Tibial artery (tissue), 4 donors: ENCODE measurements at regions not wholly inside any gene's neighbourhood (a gene's known extent, or its start where the extent isn't known, plus 50 kb on each side); places are given as distances from the start of the nearest gene placed in this dataset.

Experiments
- DNase-seq, 2 donors: peaks; one replicate each; pipeline ENCODE4 v3.0.0-alpha.2; 2019
- H3K27ac ChIP-seq, 2 donors: fragments of 200-600 bp; sonication (generic) in 1 of 2; 1 replicate in 1 of 2; 2 replicates in 1 of 2; pipeline ENCODE4 v1.5.1; 2018 to 2019; ENCODE audit warnings: mild to moderate bottlenecking in 1 of 2
- H3K27me3 ChIP-seq, 2 donors: fragments of 200-600 bp; sonication (generic) in 1 of 2; one replicate each; pipeline versions ENCODE4 v1.5.1 to v1.6.0; 2016 to 2019
- H3K36me3 ChIP-seq, 3 donors: fragments of 200-600 bp; sonication (generic) in 2 of 3; one replicate each; pipeline ENCODE4 v1.5.1; 2016 to 2019; ENCODE audit warnings: mild to moderate bottlenecking in 2 of 3
- H3K4me1 ChIP-seq, 4 donors: fragments of 200-600 bp; sonication (generic) in 2 of 4; 1 replicate in 3 of 4; 2 replicates in 1 of 4; pipeline ENCODE4 v1.5.1; 2016 to 2019
- H3K4me3 ChIP-seq, 2 donors: fragments of 200-600 bp; sonication (generic) in 1 of 2; 1 replicate in 1 of 2; 2 replicates in 1 of 2; pipeline ENCODE4 v1.5.1; 2018 to 2019; ENCODE audit warnings: mild to moderate bottlenecking in 2 of 2
- H3K9me3 ChIP-seq, 3 donors: fragments of 200-600 bp; sonication (generic) in 1 of 3; one replicate each; pipeline ENCODE4 v1.5.1; 2016 to 2019
- CTCF ChIP-seq, 2 experiments: fragments of 200-600 bp in 1 of 2; fragments of 450-650 bp in 1 of 2; IDR thresholded peaks; one replicate each; pipeline ENCODE4 v1.5.1; 2017 to 2019; ENCODE audit warnings: antibody characterized with exemption in 2 of 2, mild to moderate bottlenecking in 1 of 2, moderate library complexity in 1 of 2
- intact Hi-C: fragments of 100-400 bp; cut with DNase I; formaldehyde crosslinking; loops from one replicate; pipeline ENCODE4 v1.15.0; 2023; ENCODE audit warnings: low total_unique reads

GRCh38 chr9:88938189-88938588 is 53.1 kb upstream of the S1PR3 start:
- Histone ChIP-seq H3K27ac (no peak overlapping the region), H3K36me3 (no peaks in the 10 kb centered on the region), H3K4me1 (no peaks in the 10 kb centered on the region), H3K4me3 (no peak overlapping the region), H3K9me3 (no peaks in the 10 kb centered on the region), H3K27me3 (no peaks in the 10 kb centered on the region)
- no peak for DNase-seq
- TF ChIP-seq CTCF (IDR thresholded peaks at IDR 0.05), result no peak
- intact Hi-C loops, result no loop called here
